HG02981 (cell line): ENCODE measurements at regions not wholly inside any gene's neighbourhood (a gene's known extent, or its start where the extent isn't known, plus 50 kb on each side); places are given as distances from the start of the nearest gene placed in this dataset.

Experiments
- ATAC-seq: cut with Tn5 transposase; IDR thresholded peaks from one replicate; pipeline ENCODE4 v1.9.1; 2021; ENCODE audit warnings: mild to moderate bottlenecking, moderate library complexity; ENCODE audit not compliant: unreplicated experiment

- no peak for ATAC-seq
Measured at GRCh38 chr10:29141761-29142160, 147.1 kb upstream of the LYZL1 start.

- ATAC-seq = no peak
Measured at GRCh38 chr10:29142516-29143314, 146.2 kb upstream of the LYZL1 start.

- ATAC-seq = no peak
Measured at GRCh38 chr10:29144126-29144525, 144.7 kb upstream of the LYZL1 start.

GRCh38 chr10:29146311-29147100, 142.4 kb upstream of the LYZL1 start:
- no peak for ATAC-seq

GRCh38 chr10:29150010-29150409, 138.9 kb upstream of the LYZL1 start:
- no peak for ATAC-seq

- no peak for ATAC-seq
Measured at GRCh38 chr10:29151005-29151404, 137.9 kb upstream of the LYZL1 start.

- ATAC-seq = no peak
Measured at GRCh38 chr10:29157321-29157720, 131.5 kb upstream of the LYZL1 start.

GRCh38 chr10:29158066-29158465, 130.8 kb upstream of the LYZL1 start:
- ATAC-seq = no peak

- ATAC-seq = no peak
Measured at GRCh38 chr10:29160150-29160617, 128.7 kb upstream of the LYZL1 start.

GRCh38 chr10:29163746-29164145, 125.1 kb upstream of the LYZL1 start:
- no peak for ATAC-seq

- ATAC-seq = no peak
Measured at GRCh38 chr10:29166713-29167112, 122.2 kb upstream of the LYZL1 start.

- ATAC-seq = no peak
Measured at GRCh38 chr10:29169021-29169420, 119.8 kb upstream of the LYZL1 start.

GRCh38 chr10:29171717-29172116, 117.2 kb upstream of the LYZL1 start:
- no peak for ATAC-seq

- ATAC-seq = no peak
Measured at GRCh38 chr10:29174389-29174788, 114.5 kb upstream of the LYZL1 start.

GRCh38 chr10:29176845-29177832, 111.7 kb upstream of the LYZL1 start:
- no peak for ATAC-seq

GRCh38 chr10:29181936-29182335, 106.9 kb upstream of the LYZL1 start:
- ATAC-seq = no peak

GRCh38 chr10:29183301-29183945, 105.4 kb upstream of the LYZL1 start:
- no peak for ATAC-seq

- ATAC-seq = no peak
Measured at GRCh38 chr10:29184205-29185000, 104.5 kb upstream of the LYZL1 start.

GRCh38 chr10:29185050-29185449, 103.8 kb upstream of the LYZL1 start:
- ATAC-seq = no peak

GRCh38 chr10:29186221-29186620, 102.6 kb upstream of the LYZL1 start:
- no peak for ATAC-seq
